HG02943 (cell line): ENCODE measurements at regions not wholly inside any gene's neighbourhood (a gene's known extent, or its start where the extent isn't known, plus 50 kb on each side); places are given as distances from the start of the nearest gene placed in this dataset.

ENCODE experiments used
- ATAC-seq: cut with Tn5 transposase; IDR thresholded peaks from one replicate; pipeline ENCODE4 v1.9.1; 2021; ENCODE audit warnings: mild to moderate bottlenecking, low read depth, moderate library complexity; ENCODE audit not compliant: unreplicated experiment

DNA sequence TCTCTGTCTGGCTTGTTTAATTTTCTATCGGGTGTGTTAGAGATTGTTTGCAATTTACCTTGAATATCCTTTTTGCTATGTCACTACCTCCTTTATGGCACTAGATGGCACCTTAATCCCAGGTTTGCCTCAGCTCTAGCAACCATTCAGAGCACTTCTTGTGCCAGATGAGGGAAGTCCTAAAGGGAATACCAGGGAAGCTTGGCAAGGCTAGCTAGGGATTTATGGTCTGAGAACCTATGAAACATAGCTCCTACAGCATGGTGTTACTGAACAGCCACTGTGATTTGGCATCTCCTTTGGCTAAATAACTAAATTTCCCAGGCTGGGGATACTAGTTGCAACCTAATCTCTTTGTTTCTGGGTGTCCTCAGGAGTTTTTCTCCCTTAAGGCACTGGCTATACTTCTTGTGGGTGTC, 69.0 kb upstream of the VOPP1 start:
- ATAC-seq, result peak; percentile 87

DNA sequence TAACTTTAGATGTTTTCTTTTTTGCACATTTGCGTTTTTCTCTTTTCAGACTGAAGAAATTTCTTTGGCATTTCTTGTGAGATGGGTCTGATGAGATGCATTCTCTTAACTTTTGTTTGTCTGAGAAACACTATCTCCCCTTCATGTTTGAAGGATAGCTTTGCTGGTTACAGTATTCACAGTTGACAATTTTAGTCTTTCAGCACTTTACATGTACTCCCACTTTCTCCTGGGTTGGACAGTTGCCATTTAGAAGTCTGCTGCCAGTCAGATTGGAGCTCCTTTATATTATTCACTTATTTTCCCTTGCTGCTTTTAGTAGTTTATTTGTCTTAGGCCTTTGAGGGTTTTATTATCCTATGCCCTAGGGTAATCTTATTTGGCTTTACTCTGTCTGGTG, 67.3 kb upstream of the VOPP1 start:
- ATAC-seq, result no peak

DNA sequence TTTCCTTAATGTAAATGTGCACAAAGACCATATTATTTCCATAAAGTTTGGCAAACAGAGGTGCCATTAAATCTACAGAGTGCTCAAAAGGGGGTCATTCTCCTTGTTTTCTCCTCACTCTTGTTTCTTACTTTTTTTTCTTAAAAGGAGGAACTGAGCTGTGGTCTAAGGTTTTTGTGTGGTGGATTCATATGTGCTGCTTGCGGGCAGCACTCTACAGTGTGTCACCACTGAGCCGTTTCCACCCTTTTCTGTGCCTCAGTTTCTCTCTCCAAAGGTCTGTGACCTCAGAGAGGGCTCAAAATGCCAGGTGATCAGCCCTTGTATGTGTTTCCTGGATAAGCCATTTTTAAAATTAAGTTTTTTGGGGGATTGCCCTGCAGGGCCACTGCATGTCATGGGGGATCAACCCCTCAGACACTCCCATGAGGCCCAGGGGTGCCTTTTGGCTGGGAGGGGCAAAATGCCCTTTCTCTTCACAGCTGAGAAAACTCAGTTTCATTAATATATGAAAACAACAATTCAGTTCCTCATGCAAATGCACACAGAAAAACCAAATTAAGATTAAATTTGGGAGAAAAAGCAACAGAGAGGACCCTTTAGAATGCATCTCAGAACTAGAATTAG, 56.9 kb upstream of the VOPP1 start:
- ATAC-seq, result no peak

DNA sequence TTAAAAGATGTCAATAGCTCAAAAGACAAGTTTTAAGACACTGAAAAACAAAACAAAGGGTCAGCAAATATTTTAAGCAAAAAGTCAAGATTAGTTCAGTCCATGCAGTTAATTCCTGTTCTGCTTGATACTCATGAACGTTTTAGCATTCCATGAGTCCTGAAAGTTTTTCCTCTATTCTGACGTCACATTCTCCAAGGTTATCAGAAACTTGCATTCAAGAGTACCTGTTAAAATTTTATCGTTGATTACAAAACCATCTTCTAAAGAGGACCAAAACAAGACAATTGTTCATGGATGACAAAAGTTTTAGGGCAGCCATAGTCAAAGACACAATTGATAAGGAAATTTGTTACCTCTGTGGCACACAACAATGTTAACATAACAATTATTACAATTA, 52.5 kb upstream of the VOPP1 start:
- ATAC-seq, result no peak

DNA sequence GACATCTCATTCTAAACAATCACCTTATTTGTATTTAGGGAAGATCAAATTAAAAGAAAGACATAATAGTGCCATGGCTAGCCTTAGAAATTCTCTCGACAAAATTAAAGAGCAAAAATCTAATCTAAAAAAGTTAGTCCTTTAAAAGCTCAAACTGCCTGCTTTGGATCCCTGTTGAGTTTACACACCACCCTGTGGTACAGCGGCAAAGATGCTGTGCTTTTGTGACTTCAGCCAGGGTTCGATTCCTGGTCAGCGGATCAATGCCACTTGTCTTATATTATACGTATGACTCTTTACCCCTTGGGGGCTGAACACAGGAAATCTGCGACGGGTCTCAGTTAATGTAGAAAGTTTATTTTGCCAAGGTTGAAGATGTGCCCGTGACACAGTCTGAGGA, 51.3 kb upstream of the VOPP1 start:
- no peak for ATAC-seq

DNA sequence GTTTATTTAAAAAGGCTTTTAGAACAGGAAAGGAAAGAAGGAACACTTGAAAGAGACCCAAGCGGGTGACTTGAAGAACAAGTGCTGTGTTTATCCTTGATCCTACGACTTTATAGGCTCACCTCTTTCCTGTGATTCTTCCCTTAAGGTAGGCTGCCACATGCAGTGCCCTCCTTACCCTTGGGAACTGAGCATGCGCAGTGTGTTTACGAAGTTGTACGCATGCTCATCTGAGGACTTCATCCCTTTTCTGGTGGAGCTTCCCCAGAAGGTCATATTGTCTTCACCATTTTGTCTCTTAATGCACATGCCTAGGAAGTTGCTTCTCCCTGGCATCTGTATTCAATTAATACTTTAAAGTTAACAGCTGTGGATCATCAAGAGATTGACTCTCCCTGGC, 49.9 kb upstream of the VOPP1 start:
- no peak for ATAC-seq
